HG03432 (cell line): ENCODE measurements at regions not wholly inside any gene's neighbourhood (a gene's known extent, or its start where the extent isn't known, plus 50 kb on each side); places are given as distances from the start of the nearest gene placed in this dataset.
"Not testable (repeated sequence)": the region's sequence is repeated elsewhere in the genome, so short reads cannot be mapped to it uniquely, and the experiment has no call there.

ENCODE experiments used
- ATAC-seq: cut with Tn5 transposase; IDR thresholded peaks from one replicate; pipeline ENCODE4 v1.9.1; 2021; ENCODE audit warnings: mild to moderate bottlenecking, moderate library complexity; ENCODE audit not compliant: unreplicated experiment

DNA sequence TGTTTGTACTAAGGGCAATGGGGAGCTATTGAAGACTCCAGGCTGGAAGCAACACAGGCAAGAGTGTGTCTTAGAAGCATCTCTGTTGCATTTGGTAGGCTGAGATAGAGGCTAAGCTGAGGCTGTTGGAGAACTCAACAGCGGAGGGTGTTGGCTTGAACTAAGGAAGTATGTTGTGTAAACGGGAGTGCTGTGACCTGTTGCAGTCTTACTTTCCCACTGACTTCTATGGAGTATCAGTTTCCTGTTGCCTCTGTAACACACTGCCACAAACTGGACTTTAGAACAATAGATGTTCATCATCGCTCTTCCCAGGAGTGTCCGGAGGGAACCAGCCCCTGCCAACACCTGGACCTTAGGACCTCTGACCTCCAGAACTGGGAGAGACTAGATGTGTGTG, 181.8 kb downstream of the NPIPB11 start:
- ATAC-seq: not testable (repeated sequence)

DNA sequence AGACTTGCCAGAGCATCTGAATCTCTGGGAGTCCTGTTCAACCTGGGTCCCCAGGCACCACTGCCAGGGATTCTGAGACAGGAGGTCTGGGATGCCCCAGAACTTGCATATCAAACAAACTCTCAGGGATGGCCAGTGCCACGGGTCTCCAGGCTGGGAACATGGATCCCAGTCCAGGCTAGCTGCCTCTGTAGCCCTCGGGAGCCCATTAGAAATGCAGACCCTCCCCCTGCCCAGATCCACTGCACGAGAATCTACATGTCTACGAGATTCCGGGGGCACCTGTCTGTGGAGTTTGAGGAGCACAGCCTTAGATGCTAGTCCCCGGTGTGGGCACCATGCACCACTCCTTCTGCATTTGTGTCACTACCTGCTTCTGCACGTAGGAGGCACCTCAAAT, 183.9 kb downstream of the NPIPB11 start:
- ATAC-seq: not testable (repeated sequence)

- not testable (repeated sequence) for ATAC-seq
Observed at GRCh38 chr16:29222008-29222407, 184.5 kb downstream of the NPIPB11 start.

DNA sequence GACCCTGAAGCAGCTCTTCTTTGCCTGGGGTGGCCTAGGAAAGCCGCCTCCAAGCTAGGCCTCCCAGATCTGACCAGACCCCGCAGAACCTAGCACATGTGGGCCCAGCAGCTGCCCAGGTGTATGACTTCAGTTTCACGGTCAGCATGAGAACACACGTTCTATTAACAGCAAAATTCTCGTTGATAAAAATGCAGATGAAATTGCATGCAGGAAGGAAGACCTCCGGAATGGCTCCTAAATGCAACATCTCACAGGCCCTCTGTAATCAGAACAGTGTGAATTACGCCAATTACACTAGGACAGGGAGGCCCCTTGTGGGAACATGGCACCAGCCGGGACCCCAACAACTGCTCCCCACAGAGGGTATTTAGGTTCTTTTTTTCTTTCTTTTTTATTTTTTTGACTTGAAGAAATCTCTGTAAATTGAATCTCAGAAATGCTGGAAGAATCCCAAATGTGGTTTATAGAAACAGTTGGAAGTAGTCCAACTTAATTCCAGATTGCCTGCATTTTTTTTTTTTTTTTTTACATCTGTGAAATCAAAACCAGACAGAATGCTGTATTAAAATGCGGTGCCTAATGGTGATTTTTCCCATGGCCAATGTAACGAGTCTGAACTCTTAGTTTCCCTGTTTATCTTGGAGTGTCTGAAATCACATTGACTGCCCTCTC, 185.1 kb downstream of the NPIPB11 start:
- not testable (repeated sequence) for ATAC-seq

DNA sequence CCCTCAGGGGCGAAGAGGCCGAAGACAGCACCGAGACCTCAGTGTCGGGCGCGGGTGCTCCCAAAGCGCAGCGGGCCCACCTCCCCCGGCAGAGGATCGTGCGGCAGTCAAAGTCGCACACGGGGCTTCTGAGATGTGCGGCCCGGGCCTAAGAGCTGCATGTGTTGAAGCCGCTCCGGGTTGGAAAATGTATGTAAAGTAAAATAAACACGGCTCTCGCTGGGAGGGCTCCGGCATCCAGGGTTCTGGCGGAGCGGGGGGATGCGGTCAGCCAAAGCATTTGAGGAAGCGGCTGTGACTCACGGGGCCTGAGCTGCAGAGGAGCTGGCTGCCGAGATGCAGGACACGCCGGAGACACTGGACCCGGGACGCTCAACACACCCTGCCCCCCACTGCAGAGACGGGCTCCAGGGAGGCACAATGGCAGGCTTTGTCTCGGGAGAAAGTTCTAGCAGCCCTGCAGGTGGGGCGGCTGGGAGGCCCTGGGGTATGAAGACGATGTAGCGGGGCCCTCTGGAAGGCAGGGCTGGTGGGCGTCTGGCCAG, 185.8 kb downstream of the NPIPB11 start:
- ATAC-seq: not testable (repeated sequence)

DNA sequence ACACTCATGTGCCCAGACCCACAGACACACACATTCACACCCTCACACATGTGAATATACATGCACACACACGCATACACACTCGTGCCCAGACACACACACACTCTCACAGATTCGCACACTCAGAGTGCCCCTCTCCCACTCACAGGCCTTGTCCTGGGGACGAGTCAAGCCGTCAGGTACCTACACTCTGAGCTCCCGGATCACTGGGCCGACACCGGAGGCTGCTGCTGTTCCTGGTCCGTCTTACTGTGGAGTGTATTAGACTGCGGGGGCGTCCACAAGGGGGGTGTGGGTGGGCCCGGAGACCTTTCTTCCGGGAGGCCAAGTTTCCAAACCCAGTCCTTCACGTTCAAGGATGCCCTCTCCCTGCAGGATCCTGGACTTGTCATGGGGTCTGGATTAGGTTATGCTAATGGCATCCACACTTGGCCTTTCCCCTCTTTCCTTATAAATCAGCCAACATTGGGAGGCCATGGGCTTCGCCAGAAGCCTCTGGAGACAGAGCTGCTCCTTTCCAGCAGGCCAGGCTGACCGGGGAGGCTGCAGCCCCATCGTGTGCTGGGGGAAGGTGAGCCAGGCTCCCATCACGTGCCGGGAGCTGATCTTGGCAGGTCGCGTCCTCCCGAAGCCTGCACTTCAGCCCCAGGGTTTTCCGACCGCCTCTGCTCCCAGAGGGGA, 186.4 kb downstream of the NPIPB11 start:
- not testable (repeated sequence) for ATAC-seq

DNA sequence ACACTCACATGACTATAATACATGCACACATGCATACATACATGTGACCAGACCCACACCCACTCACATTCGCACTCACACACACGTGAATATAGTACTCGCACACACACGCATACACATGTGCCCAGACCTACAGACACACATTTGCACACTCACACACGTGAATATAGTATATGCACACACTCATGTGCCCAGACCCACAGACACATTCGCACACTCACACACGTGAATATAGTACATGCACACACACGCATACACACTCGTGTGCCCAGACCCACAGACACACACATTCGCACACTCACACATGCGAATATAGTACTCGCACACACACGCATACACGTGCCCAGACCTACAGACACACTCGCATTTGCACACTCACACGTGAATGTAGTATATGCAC, 186.9 kb downstream of the NPIPB11 start:
- ATAC-seq: not testable (repeated sequence)

GRCh38 chr16:29218649-29219048, 187.9 kb downstream of the NPIPB11 start:
- not testable (repeated sequence) for ATAC-seq

DNA sequence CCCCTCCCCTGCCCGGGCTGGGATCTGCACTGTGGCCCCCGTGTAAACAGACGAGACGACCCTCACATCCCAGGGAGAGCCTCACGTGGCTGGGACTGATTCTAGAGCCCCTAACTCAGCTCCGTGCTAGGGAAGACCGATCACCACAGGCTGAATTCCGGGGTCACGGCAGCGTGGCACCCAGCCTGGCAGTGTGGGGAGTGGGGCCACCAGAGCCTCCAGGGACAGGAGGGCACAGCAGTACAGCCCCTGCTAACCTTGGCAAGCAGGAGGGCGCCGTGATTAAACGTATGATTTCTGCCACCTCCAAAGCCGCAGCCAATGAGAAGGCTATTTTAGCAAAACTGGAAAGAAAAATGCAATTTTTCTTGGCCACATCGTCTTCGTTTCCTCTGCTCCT, 188.3 kb downstream of the NPIPB11 start:
- not testable (repeated sequence) for ATAC-seq

GRCh38 chr16:29217752-29218126, 188.8 kb downstream of the NPIPB11 start:
- not testable (repeated sequence) for ATAC-seq

GRCh38 chr16:29217104-29217751, 189.3 kb downstream of the NPIPB11 start:
- not testable (repeated sequence) for ATAC-seq

- ATAC-seq: not testable (repeated sequence)
Observed at GRCh38 chr16:29213770-29214169, 192.7 kb downstream of the NPIPB11 start.

- not testable (repeated sequence) for ATAC-seq
Observed at GRCh38 chr16:29213251-29213650, 193.3 kb downstream of the NPIPB11 start.

- ATAC-seq: not testable (repeated sequence)
Observed at GRCh38 chr16:29212084-29213027, 194.2 kb downstream of the NPIPB11 start.

DNA sequence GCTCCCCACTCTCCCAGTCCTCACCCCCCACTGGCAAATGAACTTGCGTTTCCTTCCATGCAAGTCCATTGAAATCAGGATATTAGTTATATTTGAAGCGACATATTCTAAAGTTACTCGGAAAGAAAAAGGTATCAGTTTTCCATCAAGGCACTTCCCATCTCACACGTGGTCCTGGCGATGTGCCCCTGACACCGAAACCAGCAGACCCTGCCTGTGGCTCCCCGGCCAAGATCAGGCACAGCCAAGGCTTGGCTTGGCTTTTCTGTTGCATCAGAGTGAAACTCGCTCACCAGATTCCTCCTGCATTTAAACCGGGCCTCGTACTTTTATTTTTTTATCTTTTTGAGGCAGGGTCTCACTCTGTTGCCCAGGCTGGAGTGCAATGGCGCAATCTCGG, 195.1 kb downstream of the NPIPB11 start:
- ATAC-seq: not testable (repeated sequence)

DNA sequence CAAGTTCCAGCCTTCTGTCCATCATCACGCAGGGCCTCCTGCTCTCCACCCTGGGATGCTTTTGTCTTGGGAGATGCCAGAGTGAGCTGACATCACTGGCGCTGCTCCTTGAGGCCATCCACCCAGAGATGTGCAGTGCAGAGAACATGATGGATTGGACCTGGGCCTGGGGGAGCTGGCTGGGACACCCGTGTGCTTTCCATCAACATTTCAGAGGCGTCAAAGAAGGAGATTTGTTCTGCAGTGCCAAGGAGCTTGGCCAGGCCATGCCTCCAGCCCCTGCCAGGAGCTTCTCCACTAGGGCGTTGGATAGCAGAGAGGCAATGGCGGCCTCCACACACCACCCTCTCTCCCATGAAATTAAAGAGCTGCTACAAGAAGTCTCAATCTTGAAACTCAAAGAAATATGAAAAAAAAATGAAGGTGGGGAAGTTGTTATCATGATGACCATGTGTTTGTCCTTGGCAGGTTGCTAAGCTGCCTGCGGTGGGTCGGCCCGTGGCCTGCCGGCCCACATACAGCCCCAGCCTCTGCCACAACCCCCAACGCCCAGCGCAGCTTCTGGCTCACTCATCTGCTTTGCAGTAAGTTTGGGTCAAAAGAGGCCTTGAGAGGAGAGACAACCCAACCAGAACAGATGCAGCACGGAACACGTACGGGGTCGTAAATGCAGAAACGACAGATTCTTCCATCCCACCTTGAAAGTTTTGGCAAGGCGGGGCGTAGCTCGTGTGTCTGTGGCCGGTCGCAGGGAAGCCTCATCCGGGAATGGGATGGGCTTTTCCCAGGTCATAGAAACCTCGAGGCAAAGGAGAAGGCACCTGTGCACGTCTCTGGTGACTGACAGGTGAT, 196.0 kb downstream of the NPIPB11 start:
- ATAC-seq: not testable (repeated sequence)

DNA sequence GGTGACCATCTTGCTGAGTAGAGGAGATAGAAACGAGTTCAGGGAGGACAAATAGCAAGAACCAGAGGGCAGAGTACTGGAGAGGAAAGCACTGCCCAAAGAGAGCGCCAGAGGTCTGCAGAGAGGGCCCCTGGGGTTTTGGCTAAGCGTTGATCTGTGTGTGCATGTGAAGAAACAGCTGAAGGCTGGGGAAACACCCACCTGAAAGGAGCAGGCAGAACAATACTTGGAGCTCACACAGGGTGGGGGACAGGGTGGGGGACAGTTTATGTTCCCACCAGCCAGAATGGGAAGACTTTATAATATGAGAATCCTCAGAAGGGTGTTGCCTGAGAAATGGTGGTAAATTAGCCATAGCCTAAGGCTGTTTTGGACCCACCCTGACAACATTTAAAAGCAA, 200.4 kb downstream of the NPIPB11 start:
- ATAC-seq: not testable (repeated sequence)

DNA sequence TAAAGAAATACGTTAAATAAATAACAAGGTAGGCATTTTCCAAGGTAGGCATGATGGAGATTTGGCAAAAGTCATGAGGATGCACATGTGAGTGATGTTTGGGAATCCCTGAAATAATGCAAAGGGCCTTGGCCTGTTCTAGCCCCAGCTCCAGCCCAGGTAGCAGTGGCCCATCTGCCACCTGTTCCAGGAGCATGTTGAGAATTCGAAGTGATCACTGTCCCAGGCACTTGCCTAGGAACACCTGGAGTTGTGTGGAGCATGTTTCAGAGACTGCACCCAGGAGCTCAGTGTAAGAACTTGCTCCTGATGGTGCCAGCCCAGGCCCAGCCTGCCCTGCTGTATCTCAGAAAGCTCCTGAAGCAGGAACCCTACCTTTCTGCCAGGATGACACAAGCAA, 201.4 kb downstream of the NPIPB11 start:
- not testable (repeated sequence) for ATAC-seq

DNA sequence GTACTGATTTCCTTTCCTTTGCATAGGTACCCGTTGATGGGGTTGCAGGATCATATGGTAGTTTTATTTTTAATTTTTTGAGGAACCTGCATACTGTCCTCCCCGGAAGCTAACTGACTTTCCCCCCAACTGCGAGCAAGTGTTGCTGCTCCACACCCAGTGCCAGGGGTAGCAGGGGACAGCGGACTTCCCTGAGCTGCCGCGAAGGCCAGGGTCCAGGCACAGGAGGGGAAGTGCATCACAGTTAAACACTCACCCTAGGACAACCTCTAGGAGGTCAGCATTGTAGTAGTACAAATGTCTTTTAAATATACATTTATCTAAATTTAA, 201.7 kb downstream of the NPIPB11 start:
- ATAC-seq: no peak
